Skin of body (tissue), 1 donor: ENCODE measurements at regions not wholly inside any gene's neighbourhood (a gene's known extent, or its start where the extent isn't known, plus 50 kb on each side); places are given as distances from the start of the nearest gene placed in this dataset.

ENCODE experiments used
- DNase-seq: peaks from one replicate; lab custom pipeline; 2025; lab: John Stamatoyannopoulos, UW

- DNase-seq = no peak
Observed at GRCh38 chr3:78410077-78410476, 1357.7 kb downstream of the ROBO1 start.

GRCh38 chr3:78414261-78414660, 1353.5 kb downstream of the ROBO1 start:
- no peak for DNase-seq

GRCh38 chr3:78420611-78421010, 1347.2 kb downstream of the ROBO1 start:
- DNase-seq = no peak

GRCh38 chr3:78421247-78421966, 1346.4 kb downstream of the ROBO1 start:
- DNase-seq = no peak

- no peak for DNase-seq
Observed at GRCh38 chr3:78424656-78425055, 1343.1 kb downstream of the ROBO1 start.

GRCh38 chr3:78426454-78426853, 1341.3 kb downstream of the ROBO1 start:
- no peak for DNase-seq

GRCh38 chr3:78427303-78427702, 1340.5 kb downstream of the ROBO1 start:
- DNase-seq = peak; percentile 20

- DNase-seq = no peak
Observed at GRCh38 chr3:78430741-78431140, 1337.1 kb downstream of the ROBO1 start.

- no peak for DNase-seq
Observed at GRCh38 chr3:78434801-78435200, 1333.0 kb downstream of the ROBO1 start.

GRCh38 chr3:78455166-78455565, 1312.6 kb downstream of the ROBO1 start:
- DNase-seq = no peak

- no peak for DNase-seq
Observed at GRCh38 chr3:78455712-78456433, 1311.9 kb downstream of the ROBO1 start.

GRCh38 chr3:78459796-78460195, 1308.0 kb downstream of the ROBO1 start:
- DNase-seq = no peak

- no peak for DNase-seq
Observed at GRCh38 chr3:78462021-78462420, 1305.8 kb downstream of the ROBO1 start.

- no peak for DNase-seq
Observed at GRCh38 chr3:78476076-78476475, 1291.7 kb downstream of the ROBO1 start.

- DNase-seq = no peak
Observed at GRCh38 chr3:78481050-78481449, 1286.7 kb downstream of the ROBO1 start.

GRCh38 chr3:78483090-78483489, 1284.7 kb downstream of the ROBO1 start:
- DNase-seq = no peak

- peak; percentile 50 for DNase-seq
Observed at GRCh38 chr3:78494851-78495250, 1272.9 kb downstream of the ROBO1 start.

GRCh38 chr3:78495301-78495700, 1272.5 kb downstream of the ROBO1 start:
- DNase-seq = no peak

GRCh38 chr3:78496501-78496900, 1271.3 kb downstream of the ROBO1 start:
- no peak for DNase-seq

- DNase-seq = no peak
Observed at GRCh38 chr3:78497021-78497420, 1270.8 kb downstream of the ROBO1 start.

- no peak for DNase-seq
Observed at GRCh38 chr3:78497767-78498166, 1270.0 kb downstream of the ROBO1 start.

- DNase-seq = no peak
Observed at GRCh38 chr3:78506061-78506460, 1261.7 kb downstream of the ROBO1 start.

- no peak for DNase-seq
Observed at GRCh38 chr3:78506581-78507195, 1261.1 kb downstream of the ROBO1 start.
